ENCODE measurements at regions not wholly inside any gene's neighbourhood (a gene's known extent, or its start where the extent isn't known, plus 50 kb on each side); places are given as distances from the start of the nearest gene placed in this dataset.

GRCh38 chr12:72094490-72094889 lies 155.8 kb downstream of the TPH2 start:
- Histone ChIP-seq H4K20me1 (ENCODE audit: insufficient read depth, low read length) (no peaks in the 10 kb centered on the region), H3K79me2 (ENCODE audit: insufficient read depth, low read length) (no peaks in the 10 kb centered on the region), H3F3A (ENCODE audit: insufficient read depth, low read length) (no peaks in the 10 kb centered on the region), H3K9ac (ENCODE audit: low read length) (no peak overlapping the region), H2AFZ (ENCODE audit: low read length) (no peak overlapping the region), H3K9me3 (ENCODE audit: low read length) (no peaks in the 10 kb centered on the region), H3K36me3 (ENCODE audit: insufficient read depth, low read length) (no peaks in the 10 kb centered on the region), H3K4me1 (ENCODE audit: insufficient read depth, low read length, severe bottlenecking) (no peaks in the 10 kb centered on the region), H3K4me2 (ENCODE audit: low read length) (no peak overlapping the region), H3K4me3 (ENCODE audit: low read depth, low read length, poor library complexity, severe bottlenecking) (no peak overlapping the region), H3K27me3 (ENCODE audit: insufficient read depth, low read length) (no peaks in the 10 kb centered on the region), H3K9me2 (ENCODE audit: low read depth, low read length) (no peaks in the 10 kb centered on the region), H3K27ac (ENCODE audit: low read depth, low read length, poor library complexity, severe bottlenecking) (no peak overlapping the region)
- TF ChIP-seq, protein P1, sequence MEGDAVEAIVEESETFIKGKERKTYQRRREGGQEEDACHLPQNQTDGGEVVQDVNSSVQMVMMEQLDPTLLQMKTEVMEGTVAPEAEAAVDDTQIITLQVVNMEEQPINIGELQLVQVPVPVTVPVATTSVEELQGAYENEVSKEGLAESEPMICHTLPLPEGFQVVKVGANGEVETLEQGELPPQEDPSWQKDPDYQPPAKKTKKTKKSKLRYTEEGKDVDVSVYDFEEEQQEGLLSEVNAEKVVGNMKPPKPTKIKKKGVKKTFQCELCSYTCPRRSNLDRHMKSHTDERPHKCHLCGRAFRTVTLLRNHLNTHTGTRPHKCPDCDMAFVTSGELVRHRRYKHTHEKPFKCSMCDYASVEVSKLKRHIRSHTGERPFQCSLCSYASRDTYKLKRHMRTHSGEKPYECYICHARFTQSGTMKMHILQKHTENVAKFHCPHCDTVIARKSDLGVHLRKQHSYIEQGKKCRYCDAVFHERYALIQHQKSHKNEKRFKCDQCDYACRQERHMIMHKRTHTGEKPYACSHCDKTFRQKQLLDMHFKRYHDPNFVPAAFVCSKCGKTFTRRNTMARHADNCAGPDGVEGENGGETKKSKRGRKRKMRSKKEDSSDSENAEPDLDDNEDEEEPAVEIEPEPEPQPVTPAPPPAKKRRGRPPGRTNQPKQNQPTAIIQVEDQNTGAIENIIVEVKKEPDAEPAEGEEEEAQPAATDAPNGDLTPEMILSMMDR (IDR thresholded peaks at IDR 0.05; ENCODE audit: low read length) = no peak
- no peak for TF ChIP-seq EZH2 (IDR thresholded peaks at IDR 0.05; ENCODE audit: borderline replicate concordance, low read length)

GRCh38 chr12:72095025-72095424 lies 156.4 kb downstream of the TPH2 start:
- Histone ChIP-seq H3K36me3 (ENCODE audit: insufficient read depth, low read length) (no peaks in the 10 kb centered on the region), H3K9ac (ENCODE audit: low read length) (no peak overlapping the region), H3K27me3 (ENCODE audit: insufficient read depth, low read length) (no peaks in the 10 kb centered on the region), H3F3A (ENCODE audit: insufficient read depth, low read length) (no peaks in the 10 kb centered on the region), H3K4me2 (ENCODE audit: low read length) (no peak overlapping the region), H4K20me1 (ENCODE audit: insufficient read depth, low read length) (no peaks in the 10 kb centered on the region), H2AFZ (ENCODE audit: low read length) (no peak overlapping the region), H3K9me3 (ENCODE audit: low read length) (no peaks in the 10 kb centered on the region), H3K4me3 (ENCODE audit: low read depth, low read length, poor library complexity, severe bottlenecking) (no peak overlapping the region), H3K4me1 (ENCODE audit: insufficient read depth, low read length, severe bottlenecking) (no peaks in the 10 kb centered on the region), H3K9me2 (ENCODE audit: low read depth, low read length) (no peaks in the 10 kb centered on the region), H3K27ac (ENCODE audit: low read depth, low read length, poor library complexity, severe bottlenecking) (no peak overlapping the region), H3K79me2 (ENCODE audit: insufficient read depth, low read length) (no peaks in the 10 kb centered on the region)
- TF ChIP-seq, protein P1 (IDR thresholded peaks at IDR 0.05; ENCODE audit: low read length) = no peak
- TF ChIP-seq EZH2 (IDR thresholded peaks at IDR 0.05; ENCODE audit: borderline replicate concordance, low read length) = no peak

DNA sequence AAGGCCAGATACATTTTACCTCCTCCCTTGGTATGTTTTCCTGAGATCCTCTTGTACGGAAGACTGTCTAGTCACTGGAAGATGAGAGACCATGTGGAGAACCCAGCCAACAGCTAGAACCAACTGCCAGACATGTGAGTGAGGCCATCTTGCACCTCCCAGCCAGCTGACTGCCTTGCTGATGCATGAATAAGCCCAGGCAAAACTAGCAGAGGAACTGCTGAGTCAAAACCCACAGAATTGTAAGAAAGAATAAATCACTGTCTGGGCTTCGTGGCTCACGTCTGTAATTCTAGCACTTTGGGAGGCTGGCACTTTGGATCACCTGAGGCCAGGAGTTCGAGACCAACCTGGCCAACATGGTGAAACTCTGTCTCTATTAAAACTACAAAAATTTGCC lies 160.0 kb downstream of the TPH2 start:
- H3F3A ChIP-seq (ENCODE audit: insufficient read depth, low read length) = no peaks in the 10 kb centered on the region
- no peaks in the 10 kb centered on the region for H3K79me2 ChIP-seq (ENCODE audit: insufficient read depth, low read length)
- no peaks in the 10 kb centered on the region for H4K20me1 ChIP-seq (ENCODE audit: insufficient read depth, low read length)
- H3K4me1 ChIP-seq (ENCODE audit: insufficient read depth, low read length, severe bottlenecking) = no peaks in the 10 kb centered on the region
- no peaks in the 10 kb centered on the region for H3K27me3 ChIP-seq (ENCODE audit: insufficient read depth, low read length)
- no peaks in the 10 kb centered on the region for H3K36me3 ChIP-seq (ENCODE audit: insufficient read depth, low read length)
- no peak overlapping the region for H3K4me3 ChIP-seq (ENCODE audit: low read depth, low read length, poor library complexity, severe bottlenecking)
- TF ChIP-seq, protein P1 (IDR thresholded peaks at IDR 0.05; ENCODE audit: low read length) = no peak
- no peak for TF ChIP-seq EZH2 (IDR thresholded peaks at IDR 0.05; ENCODE audit: borderline replicate concordance, low read length)
- H3K27ac ChIP-seq (ENCODE audit: low read depth, low read length, poor library complexity, severe bottlenecking) = no peak overlapping the region
- no peak overlapping the region for H3K4me2 ChIP-seq (ENCODE audit: low read length)
- no peaks in the 10 kb centered on the region for H3K9me3 ChIP-seq (ENCODE audit: low read length)
- no peak overlapping the region for H3K9ac ChIP-seq (ENCODE audit: low read length)
- no peaks in the 10 kb centered on the region for H3K9me2 ChIP-seq (ENCODE audit: low read depth, low read length)
- no peak overlapping the region for H2AFZ ChIP-seq (ENCODE audit: low read length)

Data from OCI-LY1 (cell line).